WTC11 (cell line): ENCODE measurements at regions not wholly inside any gene's neighbourhood (a gene's known extent, or its start where the extent isn't known, plus 50 kb on each side); places are given as distances from the start of the nearest gene placed in this dataset.

Experiments
- AFF4 ChIP-seq: sonication (generic); formaldehyde crosslinking; IDR thresholded peaks from 2 replicates; pipeline ENCODE4 v1.8.1; 2023; ENCODE audit warnings: mild to moderate bottlenecking, missing genetic modification reagents, borderline replicate concordance
- ATF6 ChIP-seq: sonication (generic); formaldehyde crosslinking; IDR thresholded peaks from 2 replicates; pipeline ENCODE4 v1.8.1; 2023; ENCODE audit warnings: mild to moderate bottlenecking, missing genetic modification reagents
- CTCF ChIP-seq: fragments of 200-600 bp; IDR thresholded peaks from 2 replicates; pipeline ENCODE4 v1.8.0; 2022; ENCODE audit warnings: antibody characterized with exemption
- FOXP1 ChIP-seq: sonication (generic); formaldehyde crosslinking; IDR thresholded peaks from 2 replicates; pipeline ENCODE4 v1.8.0; 2022; ENCODE audit warnings: missing genetic modification reagents, mild to moderate bottlenecking, moderate library complexity, borderline replicate concordance
- IRF2 ChIP-seq: sonication (generic); formaldehyde crosslinking; IDR thresholded peaks from 2 replicates; pipeline ENCODE4 v1.8.0; 2022; ENCODE audit warnings: low read depth, missing genetic modification reagents, borderline replicate concordance
- MAX ChIP-seq: sonication (generic); formaldehyde crosslinking; IDR thresholded peaks from 2 replicates; pipeline ENCODE4 v1.8.0; 2022; ENCODE audit warnings: mild to moderate bottlenecking, missing genetic modification reagents
- NR2C2 ChIP-seq: sonication (generic); formaldehyde crosslinking; IDR thresholded peaks from 2 replicates; pipeline ENCODE4 v1.8.0; 2022; ENCODE audit warnings: mild to moderate bottlenecking, missing genetic modification reagents
- PRDM15 ChIP-seq: sonication (generic); formaldehyde crosslinking; IDR thresholded peaks from 2 replicates; pipeline ENCODE4 v1.8.0; 2022; ENCODE audit warnings: missing genetic modification reagents
- ZMAT4 ChIP-seq: fragments of 250-450 bp; sonication (Bioruptor Pico); IDR thresholded peaks from 2 replicates; pipeline ENCODE4 v1.9.0; 2021; ENCODE audit warnings: mild to moderate bottlenecking

- TF ChIP-seq CTCF (no peak), MAX (no peak), PRDM15 (CRISPR knock-in tag) (no peak), NR2C2 (CRISPR knock-in tag) (no peak), FOXP1 (CRISPR knock-in tag) (no peak), IRF2 (CRISPR knock-in tag) (no peak), ZMAT4 (CRISPR knock-in tag) (no peak), AFF4 (CRISPR knock-in tag) (no peak), ATF6 (CRISPR knock-in tag) (no peak)
Observed at GRCh38 chr16:72298961-72299360, 127.0 kb upstream of the PMFBP1 start.
